ENCODE measurements at regions not wholly inside any gene's neighbourhood (a gene's known extent, or its start where the extent isn't known, plus 50 kb on each side); places are given as distances from the start of the nearest gene placed in this dataset.

GRCh38 chr6:93894521-93894920 lies 475.2 kb upstream of the EPHA7 start:
- TF ChIP-seq, protein P1, sequence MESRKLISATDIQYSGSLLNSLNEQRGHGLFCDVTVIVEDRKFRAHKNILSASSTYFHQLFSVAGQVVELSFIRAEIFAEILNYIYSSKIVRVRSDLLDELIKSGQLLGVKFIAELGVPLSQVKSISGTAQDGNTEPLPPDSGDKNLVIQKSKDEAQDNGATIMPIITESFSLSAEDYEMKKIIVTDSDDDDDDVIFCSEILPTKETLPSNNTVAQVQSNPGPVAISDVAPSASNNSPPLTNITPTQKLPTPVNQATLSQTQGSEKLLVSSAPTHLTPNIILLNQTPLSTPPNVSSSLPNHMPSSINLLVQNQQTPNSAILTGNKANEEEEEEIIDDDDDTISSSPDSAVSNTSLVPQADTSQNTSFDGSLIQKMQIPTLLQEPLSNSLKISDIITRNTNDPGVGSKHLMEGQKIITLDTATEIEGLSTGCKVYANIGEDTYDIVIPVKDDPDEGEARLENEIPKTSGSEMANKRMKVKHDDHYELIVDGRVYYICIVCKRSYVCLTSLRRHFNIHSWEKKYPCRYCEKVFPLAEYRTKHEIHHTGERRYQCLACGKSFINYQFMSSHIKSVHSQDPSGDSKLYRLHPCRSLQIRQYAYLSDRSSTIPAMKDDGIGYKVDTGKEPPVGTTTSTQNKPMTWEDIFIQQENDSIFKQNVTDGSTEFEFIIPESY (IDR thresholded peaks at IDR 0.05; ENCODE audit: borderline replicate concordance, low read depth), result no peak
- no peak for TF ChIP-seq EP300 (IDR thresholded peaks at IDR 0.05; ENCODE audit: borderline replicate concordance in 1 of 2, low read depth in 1 of 2, low read length in 1 of 2)
- TF ChIP-seq, protein P2, sequence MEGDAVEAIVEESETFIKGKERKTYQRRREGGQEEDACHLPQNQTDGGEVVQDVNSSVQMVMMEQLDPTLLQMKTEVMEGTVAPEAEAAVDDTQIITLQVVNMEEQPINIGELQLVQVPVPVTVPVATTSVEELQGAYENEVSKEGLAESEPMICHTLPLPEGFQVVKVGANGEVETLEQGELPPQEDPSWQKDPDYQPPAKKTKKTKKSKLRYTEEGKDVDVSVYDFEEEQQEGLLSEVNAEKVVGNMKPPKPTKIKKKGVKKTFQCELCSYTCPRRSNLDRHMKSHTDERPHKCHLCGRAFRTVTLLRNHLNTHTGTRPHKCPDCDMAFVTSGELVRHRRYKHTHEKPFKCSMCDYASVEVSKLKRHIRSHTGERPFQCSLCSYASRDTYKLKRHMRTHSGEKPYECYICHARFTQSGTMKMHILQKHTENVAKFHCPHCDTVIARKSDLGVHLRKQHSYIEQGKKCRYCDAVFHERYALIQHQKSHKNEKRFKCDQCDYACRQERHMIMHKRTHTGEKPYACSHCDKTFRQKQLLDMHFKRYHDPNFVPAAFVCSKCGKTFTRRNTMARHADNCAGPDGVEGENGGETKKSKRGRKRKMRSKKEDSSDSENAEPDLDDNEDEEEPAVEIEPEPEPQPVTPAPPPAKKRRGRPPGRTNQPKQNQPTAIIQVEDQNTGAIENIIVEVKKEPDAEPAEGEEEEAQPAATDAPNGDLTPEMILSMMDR (IDR thresholded peaks at IDR 0.05), result no peak
- no peak for TF ChIP-seq RAD21 (IDR thresholded peaks at IDR 0.05; ENCODE audit: low read length)
- TF ChIP-seq POLR2AphosphoS5 (IDR thresholded peaks at IDR 0.05; ENCODE audit: low read depth, low read length), result no peak
- no peak for TF ChIP-seq SMC3 (IDR thresholded peaks at IDR 0.05; ENCODE audit: low read depth, low read length)
- TF ChIP-seq EZH2phosphoT487 (IDR thresholded peaks at IDR 0.05; ENCODE audit: borderline replicate concordance, low read depth), result no peak
- no peak for TF ChIP-seq GABPA (IDR thresholded peaks at IDR 0.05; ENCODE audit: low read depth)
- TF ChIP-seq, protein P3, sequence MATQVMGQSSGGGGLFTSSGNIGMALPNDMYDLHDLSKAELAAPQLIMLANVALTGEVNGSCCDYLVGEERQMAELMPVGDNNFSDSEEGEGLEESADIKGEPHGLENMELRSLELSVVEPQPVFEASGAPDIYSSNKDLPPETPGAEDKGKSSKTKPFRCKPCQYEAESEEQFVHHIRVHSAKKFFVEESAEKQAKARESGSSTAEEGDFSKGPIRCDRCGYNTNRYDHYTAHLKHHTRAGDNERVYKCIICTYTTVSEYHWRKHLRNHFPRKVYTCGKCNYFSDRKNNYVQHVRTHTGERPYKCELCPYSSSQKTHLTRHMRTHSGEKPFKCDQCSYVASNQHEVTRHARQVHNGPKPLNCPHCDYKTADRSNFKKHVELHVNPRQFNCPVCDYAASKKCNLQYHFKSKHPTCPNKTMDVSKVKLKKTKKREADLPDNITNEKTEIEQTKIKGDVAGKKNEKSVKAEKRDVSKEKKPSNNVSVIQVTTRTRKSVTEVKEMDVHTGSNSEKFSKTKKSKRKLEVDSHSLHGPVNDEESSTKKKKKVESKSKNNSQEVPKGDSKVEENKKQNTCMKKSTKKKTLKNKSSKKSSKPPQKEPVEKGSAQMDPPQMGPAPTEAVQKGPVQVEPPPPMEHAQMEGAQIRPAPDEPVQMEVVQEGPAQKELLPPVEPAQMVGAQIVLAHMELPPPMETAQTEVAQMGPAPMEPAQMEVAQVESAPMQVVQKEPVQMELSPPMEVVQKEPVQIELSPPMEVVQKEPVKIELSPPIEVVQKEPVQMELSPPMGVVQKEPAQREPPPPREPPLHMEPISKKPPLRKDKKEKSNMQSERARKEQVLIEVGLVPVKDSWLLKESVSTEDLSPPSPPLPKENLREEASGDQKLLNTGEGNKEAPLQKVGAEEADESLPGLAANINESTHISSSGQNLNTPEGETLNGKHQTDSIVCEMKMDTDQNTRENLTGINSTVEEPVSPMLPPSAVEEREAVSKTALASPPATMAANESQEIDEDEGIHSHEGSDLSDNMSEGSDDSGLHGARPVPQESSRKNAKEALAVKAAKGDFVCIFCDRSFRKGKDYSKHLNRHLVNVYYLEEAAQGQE (IDR thresholded peaks at IDR 0.05; ENCODE audit: low read depth, low read length), result no peak
- TF ChIP-seq YY1 (IDR thresholded peaks at IDR 0.05; ENCODE audit: low read depth), result no peak
- TF ChIP-seq ELF1 (IDR thresholded peaks at IDR 0.05), result no peak

Data from SK-N-SH (cell line).